ENCODE measurements at regions not wholly inside any gene's neighbourhood (a gene's known extent, or its start where the extent isn't known, plus 50 kb on each side); places are given as distances from the start of the nearest gene placed in this dataset.

DNA sequence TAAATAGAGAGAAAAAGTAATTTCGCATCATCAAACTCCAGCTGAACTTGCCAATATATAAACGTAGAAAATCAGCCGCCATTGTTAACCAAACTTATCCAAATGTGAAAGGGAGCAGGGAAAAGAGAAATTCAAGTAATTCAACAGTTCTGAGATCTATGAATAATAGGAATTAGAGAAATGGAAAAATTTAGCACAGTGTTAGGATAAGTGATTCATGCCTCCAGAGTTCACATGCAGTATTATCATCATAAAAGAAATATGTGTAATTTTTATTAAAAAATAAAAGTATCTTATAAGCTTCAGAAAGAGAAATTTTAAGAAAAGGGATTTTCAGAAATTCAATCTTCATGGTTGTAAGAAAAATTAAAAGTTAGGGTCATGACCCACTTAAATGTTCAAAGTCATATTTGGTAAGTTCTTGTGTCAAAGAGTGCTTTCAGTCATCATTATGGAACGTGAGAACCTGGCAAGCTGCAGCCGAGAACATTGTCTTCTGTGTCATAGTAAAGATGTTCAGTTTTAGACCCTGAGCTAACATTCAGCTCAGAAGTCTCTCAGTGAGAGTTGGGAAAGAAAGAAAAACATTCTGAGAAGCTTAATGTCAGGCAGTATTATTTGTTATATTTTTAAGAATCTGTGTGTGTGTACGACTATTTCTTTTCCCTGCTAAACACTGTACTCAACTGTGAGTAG lies 414.3 kb upstream of the RGPD4 start:
- Histone ChIP-seq H3K27ac (no peak overlapping the region), H3K36me3 (no peaks in the 10 kb centered on the region), H3K27me3 (no peaks in the 10 kb centered on the region), H3K4me1 (no peaks in the 10 kb centered on the region), H3K9me3 (no peaks in the 10 kb centered on the region), H3K4me3 (no peak overlapping the region)
- 81 to 82% methylated on average over 6 of the region's 6 CpGs for WGBS, 2 donors
- TF ChIP-seq POLR2AphosphoS5 (IDR thresholded peaks at IDR 0.05) (no peak), EP300 (IDR thresholded peaks at IDR 0.05) (no peak)
- TF ChIP-seq, protein P1, sequence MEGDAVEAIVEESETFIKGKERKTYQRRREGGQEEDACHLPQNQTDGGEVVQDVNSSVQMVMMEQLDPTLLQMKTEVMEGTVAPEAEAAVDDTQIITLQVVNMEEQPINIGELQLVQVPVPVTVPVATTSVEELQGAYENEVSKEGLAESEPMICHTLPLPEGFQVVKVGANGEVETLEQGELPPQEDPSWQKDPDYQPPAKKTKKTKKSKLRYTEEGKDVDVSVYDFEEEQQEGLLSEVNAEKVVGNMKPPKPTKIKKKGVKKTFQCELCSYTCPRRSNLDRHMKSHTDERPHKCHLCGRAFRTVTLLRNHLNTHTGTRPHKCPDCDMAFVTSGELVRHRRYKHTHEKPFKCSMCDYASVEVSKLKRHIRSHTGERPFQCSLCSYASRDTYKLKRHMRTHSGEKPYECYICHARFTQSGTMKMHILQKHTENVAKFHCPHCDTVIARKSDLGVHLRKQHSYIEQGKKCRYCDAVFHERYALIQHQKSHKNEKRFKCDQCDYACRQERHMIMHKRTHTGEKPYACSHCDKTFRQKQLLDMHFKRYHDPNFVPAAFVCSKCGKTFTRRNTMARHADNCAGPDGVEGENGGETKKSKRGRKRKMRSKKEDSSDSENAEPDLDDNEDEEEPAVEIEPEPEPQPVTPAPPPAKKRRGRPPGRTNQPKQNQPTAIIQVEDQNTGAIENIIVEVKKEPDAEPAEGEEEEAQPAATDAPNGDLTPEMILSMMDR (IDR thresholded peaks at IDR 0.05): no peak
- DNase-seq: no peak
- ATAC-seq (ENCODE audit: low FRiP score in 2 of 2): peak in 1 of 2 donors; percentile 59

DNA sequence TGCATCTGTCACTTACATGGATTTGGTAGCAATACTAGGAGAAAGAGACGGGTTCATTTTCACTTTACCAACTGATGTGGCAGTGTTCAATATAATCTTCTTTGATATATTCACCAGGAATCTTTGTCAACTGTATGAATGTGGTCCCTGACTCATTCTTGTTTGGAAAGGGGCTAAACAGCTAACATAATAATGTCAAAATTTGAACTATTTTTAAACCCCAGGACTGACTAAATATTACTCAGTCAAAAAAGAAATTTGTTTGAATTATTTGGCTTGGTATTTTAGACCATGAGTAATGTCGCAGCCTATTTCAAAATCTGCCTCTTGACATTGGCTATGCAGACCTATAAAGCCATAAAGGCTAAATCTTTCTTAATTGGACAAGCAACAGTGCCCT lies 413.7 kb upstream of the RGPD4 start:
- Histone ChIP-seq H3K4me1 (no peaks in the 10 kb centered on the region), H3K27ac (no peak overlapping the region), H3K9me3 (no peaks in the 10 kb centered on the region), H3K27me3 (no peaks in the 10 kb centered on the region), H3K36me3 (no peaks in the 10 kb centered on the region), H3K4me3 (no peak overlapping the region)
- TF ChIP-seq, protein P1 (IDR thresholded peaks at IDR 0.05): no peak
- no peak for TF ChIP-seq EP300 (IDR thresholded peaks at IDR 0.05)
- TF ChIP-seq POLR2A (IDR thresholded peaks at IDR 0.05): no peak
- no peak for TF ChIP-seq POLR2AphosphoS5 (IDR thresholded peaks at IDR 0.05)
- peak in 1 of 2 donors; percentile 71 for ATAC-seq (ENCODE audit: low FRiP score in 2 of 2)
- no peak for DNase-seq
- 64 to 66% methylated on average over 2 of the region's 2 CpGs for WGBS, 2 donors

DNA sequence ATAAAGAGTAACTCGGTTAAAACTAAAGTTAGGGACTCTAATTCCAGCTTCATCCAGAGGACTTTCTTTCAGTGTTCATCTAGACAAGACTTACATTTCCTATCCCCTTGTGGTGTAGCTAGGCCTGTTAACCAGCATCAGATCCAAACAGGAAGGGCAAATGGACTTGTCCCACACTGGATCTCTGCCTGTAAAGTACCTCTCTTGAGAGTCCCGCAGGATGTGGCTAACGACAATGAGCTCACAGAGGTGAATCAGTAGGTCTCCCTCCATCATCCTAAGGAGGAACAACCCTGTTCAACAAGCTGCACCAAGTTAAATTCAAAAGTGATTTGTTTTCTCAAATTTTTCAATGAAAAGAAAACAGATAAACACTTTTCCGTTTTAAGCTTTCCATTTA lies 412.3 kb upstream of the RGPD4 start:
- DNase-seq: no peak
- no peak for ATAC-seq (ENCODE audit: low FRiP score in 2 of 2)
- Histone ChIP-seq H3K27me3 (no peaks in the 10 kb centered on the region), H3K9me3 (no peaks in the 10 kb centered on the region), H3K27ac (no peak overlapping the region), H3K4me1 (no peaks in the 10 kb centered on the region), H3K4me3 (no peak overlapping the region), H3K36me3 (no peaks in the 10 kb centered on the region)
- WGBS, 2 donors: 79% methylated on average over 4 of the region's 4 CpGs
- TF ChIP-seq, protein P1 (IDR thresholded peaks at IDR 0.05): no peak
- no peak for TF ChIP-seq POLR2A (IDR thresholded peaks at IDR 0.05)
- no peak for TF ChIP-seq EP300 (IDR thresholded peaks at IDR 0.05)
- no peak for TF ChIP-seq POLR2AphosphoS5 (IDR thresholded peaks at IDR 0.05)

DNA sequence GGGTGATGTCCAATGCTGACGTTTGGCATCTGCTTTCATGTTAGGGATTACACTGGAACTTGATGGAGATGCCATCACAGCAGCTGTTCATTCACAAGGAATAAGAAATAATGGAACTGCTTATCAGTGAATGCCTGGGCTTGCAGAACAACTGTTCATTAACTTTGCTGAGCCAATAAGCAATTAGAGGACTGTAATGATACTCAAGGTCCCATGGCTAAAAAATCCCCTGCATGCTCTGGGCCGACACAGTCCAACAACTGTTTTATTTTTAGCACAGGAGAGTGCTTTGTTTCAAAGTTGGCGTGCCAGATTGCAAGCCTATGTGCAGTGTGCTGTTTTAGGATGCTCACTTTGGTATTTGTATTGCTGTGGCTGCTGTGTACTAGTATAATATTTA lies 408.0 kb upstream of the RGPD4 start:
- H3K27ac ChIP-seq: no peak overlapping the region
- no peaks in the 10 kb centered on the region for H3K36me3 ChIP-seq
- no peaks in the 10 kb centered on the region for H3K27me3 ChIP-seq
- DNase-seq (no peak), ATAC-seq (ENCODE audit: low FRiP score in 2 of 2) (no peak)
- H3K9me3 ChIP-seq: no peaks in the 10 kb centered on the region
- 20 to 30% methylated on average over 3 of the region's 3 CpGs for WGBS, 2 donors
- no peak for TF ChIP-seq POLR2A (IDR thresholded peaks at IDR 0.05)
- TF ChIP-seq, protein P1 (IDR thresholded peaks at IDR 0.05): no peak
- TF ChIP-seq POLR2AphosphoS5 (IDR thresholded peaks at IDR 0.05): no peak
- no peak for TF ChIP-seq EP300 (IDR thresholded peaks at IDR 0.05)
- H3K4me3 ChIP-seq: no peak overlapping the region
- H3K4me1 ChIP-seq: no peaks in the 10 kb centered on the region

DNA sequence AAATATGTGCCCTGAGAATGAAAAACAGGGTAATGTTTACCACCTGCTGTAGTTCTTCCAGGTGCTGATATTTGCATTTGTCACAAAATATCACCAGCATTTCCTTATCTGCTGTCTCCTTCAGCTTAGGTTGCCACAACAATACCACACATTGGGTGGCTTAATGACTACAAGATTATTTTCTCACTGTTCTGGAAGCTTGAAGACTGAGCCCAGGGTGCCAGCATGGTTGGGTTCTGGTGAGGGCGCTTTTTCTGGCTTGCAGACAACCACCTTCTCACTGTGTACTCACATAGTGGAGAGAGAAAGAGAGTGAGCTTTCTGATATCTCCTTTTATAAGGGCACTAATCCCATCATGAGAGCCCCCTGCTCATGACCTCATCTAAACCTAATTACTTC lies 407.5 kb upstream of the RGPD4 start:
- H3K27ac ChIP-seq: no peak overlapping the region
- no peaks in the 10 kb centered on the region for H3K4me1 ChIP-seq
- no peak for TF ChIP-seq POLR2A (IDR thresholded peaks at IDR 0.05)
- TF ChIP-seq POLR2AphosphoS5 (IDR thresholded peaks at IDR 0.05): no peak
- TF ChIP-seq, protein P1 (IDR thresholded peaks at IDR 0.05): no peak
- TF ChIP-seq EP300 (IDR thresholded peaks at IDR 0.05): no peak
- no peaks in the 10 kb centered on the region for H3K9me3 ChIP-seq
- H3K27me3 ChIP-seq: no peaks in the 10 kb centered on the region
- no peak for DNase-seq
- 78 to 79% methylated on average over 1 of the region's 1 CpG for WGBS, 2 donors
- H3K4me3 ChIP-seq: no peak overlapping the region
- H3K36me3 ChIP-seq: no peaks in the 10 kb centered on the region
- ATAC-seq (ENCODE audit: low FRiP score in 2 of 2): no peak

All from upper lobe of left lung (tissue), 6 donors.